Smooth muscle cell (in vitro differentiated cells): ENCODE measurements at regions not wholly inside any gene's neighbourhood (a gene's known extent, or its start where the extent isn't known, plus 50 kb on each side); places are given as distances from the start of the nearest gene placed in this dataset.

Experiments used
- DNase-seq: peaks from one replicate; lab custom pipeline; 2025; ENCODE audit not compliant: unreplicated experiment; lab: John Stamatoyannopoulos, UW
- H2AFZ ChIP-seq: fragments of 200-600 bp; sonication (generic); 2 replicates; pipeline ENCODE4 v1.6.0; 2016; ENCODE audit warnings: antibody characterized with exemption, low read depth, mild to moderate bottlenecking
- H3F3A ChIP-seq: fragments of 200-600 bp; sonication (generic); 2 replicates; pipeline ENCODE4 v1.6.0; 2017; ENCODE audit warnings: antibody characterized with exemption, low read depth
- H3K27ac ChIP-seq: fragments of 200-600 bp; sonication (generic); 2 replicates; pipeline ENCODE4 v1.5.1; 2016; ENCODE audit warnings: low read depth, mild to moderate bottlenecking
- H3K27me3 ChIP-seq: fragments of 200-600 bp; sonication (generic); 2 replicates; pipeline ENCODE4 v1.6.1; 2016; ENCODE audit warnings: low read depth, mild to moderate bottlenecking
- H3K36me3 ChIP-seq: fragments of 200-600 bp; sonication (generic); 2 replicates; pipeline ENCODE4 v1.5.1; 2016; ENCODE audit warnings: low read depth
- H3K4me1 ChIP-seq: fragments of 200-600 bp; sonication (generic); 2 replicates; pipeline ENCODE4 v1.5.1; 2016; ENCODE audit warnings: low read depth
- H3K4me2 ChIP-seq: fragments of 200-600 bp; sonication (generic); 2 replicates; pipeline ENCODE4 v1.6.0; 2016; ENCODE audit warnings: mild to moderate bottlenecking
- H3K4me3 ChIP-seq: fragments of 200-600 bp; sonication (generic); 2 replicates; pipeline ENCODE4 v1.5.1; 2016; ENCODE audit warnings: mild to moderate bottlenecking
- H3K79me2 ChIP-seq: fragments of 200-600 bp; sonication (generic); 2 replicates; pipeline ENCODE4 v1.6.0; 2016; ENCODE audit warnings: low read depth, mild to moderate bottlenecking
- H3K9ac ChIP-seq: fragments of 200-600 bp; sonication (generic); 2 replicates; pipeline ENCODE4 v1.6.0; 2016; ENCODE audit warnings: low read depth
- H3K9me3 ChIP-seq: fragments of 200-600 bp; sonication (generic); replicated peaks from 2 replicates; pipeline ENCODE4 v1.5.1; 2016; ENCODE audit warnings: low read depth
- H4K20me1 ChIP-seq: fragments of 200-600 bp; sonication (generic); 2 replicates; pipeline ENCODE4 v1.6.0; 2016; ENCODE audit warnings: low read depth
- CTCF ChIP-seq: fragments of 200-600 bp; sonication (generic); IDR thresholded peaks from 2 replicates; pipeline ENCODE4 v1.5.1; 2017; ENCODE audit warnings: borderline replicate concordance, mild to moderate bottlenecking, antibody characterized with exemption; ENCODE audit not compliant: insufficient read depth, poor library complexity, severe bottlenecking
- WGBS: methylation state at CpG from one replicate; pipeline ENCODE4 v1.1.7; 2016; ENCODE audit warnings: low lambda C conversion rate; 5-methylcytosine and 5-hydroxymethylcytosine counted together

- 95% methylated on average over 1 of the region's 1 CpG for WGBS
- Histone ChIP-seq H2AFZ (no peak overlapping the region), H3K4me1 (peaks cover 16% of the 10 kb centered on the region), H4K20me1 (no peaks in the 10 kb centered on the region), H3K4me2 (no peak overlapping the region), H3F3A (no peaks in the 10 kb centered on the region), H3K36me3 (no peaks in the 10 kb centered on the region), H3K27me3 (no peaks in the 10 kb centered on the region), H3K9me3 (peaks cover under 1% of the 10 kb centered on the region), H3K4me3 (no peak overlapping the region), H3K27ac (no peak overlapping the region), H3K79me2 (no peaks in the 10 kb centered on the region), H3K9ac (no peak overlapping the region)
- no peak for DNase-seq
- no peak for TF ChIP-seq CTCF
These were observed 192.5 kb upstream of the GATB start for GRCh38 chr4:151953312-151953711.

GRCh38 chr4:151952711-151953254, 192.0 kb upstream of the GATB start:
- Histone ChIP-seq H3K27me3 (no peaks in the 10 kb centered on the region), H3K27ac (no peak overlapping the region), H3K36me3 (no peaks in the 10 kb centered on the region), H3K79me2 (no peaks in the 10 kb centered on the region), H4K20me1 (no peaks in the 10 kb centered on the region), H3K4me1 (peaks cover 16% of the 10 kb centered on the region), H2AFZ (no peak overlapping the region), H3K4me3 (no peak overlapping the region), H3K9ac (no peak overlapping the region), H3K4me2 (no peak overlapping the region), H3F3A (no peaks in the 10 kb centered on the region), H3K9me3 (peaks cover 5% of the 10 kb centered on the region)
- WGBS, result 96% methylated on average over 6 of the region's 6 CpGs
- DNase-seq, result no peak
- TF ChIP-seq CTCF, result no peak

GRCh38 chr4:151952137-151952536, 191.3 kb upstream of the GATB start:
- Histone ChIP-seq H3F3A (no peaks in the 10 kb centered on the region), H3K9me3 (peaks cover 5% of the 10 kb centered on the region), H3K4me2 (no peak overlapping the region), H3K4me1 (peaks cover 10% of the 10 kb centered on the region), H3K79me2 (no peaks in the 10 kb centered on the region), H3K27ac (no peak overlapping the region), H3K4me3 (no peak overlapping the region), H4K20me1 (no peaks in the 10 kb centered on the region), H3K36me3 (no peaks in the 10 kb centered on the region), H2AFZ (no peak overlapping the region), H3K27me3 (no peaks in the 10 kb centered on the region), H3K9ac (no peak overlapping the region)
- WGBS, result 84% methylated on average over 4 of the region's 4 CpGs
- no peak for TF ChIP-seq CTCF
- no peak for DNase-seq

GRCh38 chr4:151951671-151952050, 190.9 kb upstream of the GATB start:
- H3K4me2 ChIP-seq, result no peak overlapping the region
- H4K20me1 ChIP-seq, result no peaks in the 10 kb centered on the region
- no peak overlapping the region for H3K9ac ChIP-seq
- 76% methylated on average over 5 of the region's 5 CpGs for WGBS
- H3K27me3 ChIP-seq, result no peaks in the 10 kb centered on the region
- peak overlapping the region; percentile 45 for H2AFZ ChIP-seq
- H3K4me3 ChIP-seq, result no peak overlapping the region
- TF ChIP-seq CTCF, result no peak
- no peaks in the 10 kb centered on the region for H3K36me3 ChIP-seq
- no peak for DNase-seq
- H3F3A ChIP-seq, result no peaks in the 10 kb centered on the region
- peaks cover 6% of the 10 kb centered on the region for H3K4me1 ChIP-seq
- no peaks in the 10 kb centered on the region for H3K79me2 ChIP-seq
- no peak overlapping the region for H3K27ac ChIP-seq
- H3K9me3 ChIP-seq, result peaks cover 5% of the 10 kb centered on the region
